Neural progenitor cell (in vitro differentiated cells): ENCODE measurements at regions not wholly inside any gene's neighbourhood (a gene's known extent, or its start where the extent isn't known, plus 50 kb on each side); places are given as distances from the start of the nearest gene placed in this dataset.

Source experiments
- DNase-seq: peaks from one replicate; pipeline ENCODE4 v3.0.0-alpha.2; 2016; ENCODE audit warnings: low spot score
- H2AFZ ChIP-seq: fragments of 200-600 bp; sonication (generic); replicated peaks from 2 replicates; pipeline ENCODE4 v1.6.1; 2016; ENCODE audit warnings: antibody characterized with exemption
- H3F3A ChIP-seq: fragments of 200-600 bp; sonication (generic); 2 replicates; pipeline ENCODE4 v1.6.1; 2016; ENCODE audit warnings: antibody characterized with exemption, low read depth
- H3K27ac ChIP-seq: fragments of 200-600 bp; sonication (generic); 2 replicates; pipeline ENCODE4 v1.5.1; 2016; ENCODE audit warnings: mild to moderate bottlenecking
- H3K27me3 ChIP-seq: fragments of 200-600 bp; sonication (generic); 2 replicates; pipeline ENCODE4 v1.6.1; 2016; ENCODE audit warnings: mild to moderate bottlenecking, moderate library complexity
- H3K36me3 ChIP-seq: fragments of 200-600 bp; sonication (generic); 2 replicates; pipeline ENCODE4 v1.5.1; 2016
- H3K4me1 ChIP-seq: fragments of 200-600 bp; sonication (generic); 2 replicates; pipeline ENCODE4 v1.6.1; 2016; ENCODE audit warnings: mixed run types
- H3K4me2 ChIP-seq: fragments of 200-600 bp; sonication (generic); 2 replicates; pipeline ENCODE4 v1.6.1; 2016
- H3K4me3 ChIP-seq: fragments of 200-600 bp; sonication (generic); 2 replicates; pipeline ENCODE4 v1.5.1; 2016
- H3K79me2 ChIP-seq: fragments of 200-600 bp; sonication (generic); 2 replicates; pipeline ENCODE4 v1.6.1; 2016; ENCODE audit warnings: low read depth
- H3K9ac ChIP-seq: fragments of 200-600 bp; sonication (generic); 2 replicates; pipeline ENCODE4 v1.6.1; 2016
- H3K9me3 ChIP-seq: fragments of 200-600 bp; sonication (generic); 2 replicates; pipeline ENCODE4 v1.5.1; 2016; ENCODE audit warnings: low read depth
- H4K20me1 ChIP-seq: fragments of 200-600 bp; sonication (generic); 2 replicates; pipeline ENCODE4 v1.6.1; 2016; ENCODE audit warnings: low read depth
- H3K27ac Mint-ChIP-seq: 3 replicates; pipeline ENCODE4 v1.8.0; 2021; ENCODE audit warnings: mixed read lengths
- H3K27me3 Mint-ChIP-seq: 2 replicates; pipeline ENCODE4 v1.8.0; 2022; ENCODE audit warnings: low read depth, mild to moderate bottlenecking, inconsistent platforms, moderate library complexity, mixed read lengths; ENCODE audit not compliant: insufficient read depth
- H3K36me3 Mint-ChIP-seq: 3 replicates; pipeline ENCODE4 v1.8.0; 2021; ENCODE audit warnings: mixed read lengths
- H3K4me1 Mint-ChIP-seq: 3 replicates; pipeline ENCODE4 v1.8.0; 2021; ENCODE audit warnings: mixed read lengths
- H3K4me3 Mint-ChIP-seq: 3 replicates; pipeline ENCODE4 v1.8.0; 2021; ENCODE audit warnings: mild to moderate bottlenecking, moderate library complexity, mixed read lengths
- H3K9me3 Mint-ChIP-seq: 3 replicates; pipeline ENCODE4 v1.8.0; 2020; ENCODE audit warnings: mixed read lengths
- EZH2 ChIP-seq: fragments of 200-600 bp; sonication (generic); IDR thresholded peaks from 2 replicates; pipeline ENCODE4 v1.6.1; 2017; ENCODE audit warnings: antibody characterized with exemption, mild to moderate bottlenecking, moderate library complexity
- EZH2phosphoT487 ChIP-seq: fragments of 200-600 bp; sonication (generic); IDR thresholded peaks from 2 replicates; pipeline ENCODE4 v1.6.1; 2017; ENCODE audit warnings: antibody characterized with exemption
- TF ChIP-seq, protein P1 (sequence below): fragments of 200-600 bp; sonication (generic); IDR thresholded peaks from 2 replicates; pipeline ENCODE4 v1.5.1; 2017; ENCODE audit warnings: antibody characterized with exemption, mild to moderate bottlenecking

DNA sequence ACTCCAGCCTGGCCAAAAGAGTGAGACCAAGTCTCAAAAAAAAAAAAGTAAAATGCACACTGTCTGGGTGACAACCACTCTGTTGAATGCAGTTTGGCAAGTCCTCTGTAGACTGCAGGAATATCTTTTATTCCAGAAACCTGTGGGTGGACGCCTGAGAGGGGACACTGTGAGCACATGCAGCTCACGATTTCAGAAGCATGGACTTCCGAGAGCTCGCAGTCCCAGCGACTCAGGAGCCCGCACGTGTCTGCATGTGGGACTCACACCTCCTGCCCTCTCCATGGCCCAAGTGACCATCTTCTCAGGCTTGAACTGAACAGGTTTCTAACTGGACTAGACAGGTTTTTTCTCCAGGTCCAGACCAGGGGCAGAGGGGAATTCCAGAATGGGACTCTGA lies 388.6 kb upstream of the IRX2 start:
- peaks cover 4% of the 10 kb centered on the region for H3K9me3 Mint-ChIP-seq
- H3K4me3 ChIP-seq: no peak overlapping the region
- no peak overlapping the region for H3K4me2 ChIP-seq
- H3K9me3 ChIP-seq: no peaks in the 10 kb centered on the region
- no peaks in the 10 kb centered on the region for H3K27me3 ChIP-seq
- no peak for DNase-seq
- no peaks in the 10 kb centered on the region for H3K4me1 ChIP-seq
- H2AFZ ChIP-seq: no peak overlapping the region
- H4K20me1 ChIP-seq: no peaks in the 10 kb centered on the region
- no peaks in the 10 kb centered on the region for H3K4me1 Mint-ChIP-seq
- no peaks in the 10 kb centered on the region for H3K36me3 Mint-ChIP-seq
- H3K4me3 Mint-ChIP-seq: no peak overlapping the region
- H3K27ac ChIP-seq: no peak overlapping the region
- H3K27ac Mint-ChIP-seq: no peak overlapping the region
- H3K9ac ChIP-seq: no peak overlapping the region
- no peaks in the 10 kb centered on the region for H3F3A ChIP-seq
- peaks cover 4% of the 10 kb centered on the region for H3K27me3 Mint-ChIP-seq
- H3K79me2 ChIP-seq: no peaks in the 10 kb centered on the region
- TF ChIP-seq, protein P1, sequence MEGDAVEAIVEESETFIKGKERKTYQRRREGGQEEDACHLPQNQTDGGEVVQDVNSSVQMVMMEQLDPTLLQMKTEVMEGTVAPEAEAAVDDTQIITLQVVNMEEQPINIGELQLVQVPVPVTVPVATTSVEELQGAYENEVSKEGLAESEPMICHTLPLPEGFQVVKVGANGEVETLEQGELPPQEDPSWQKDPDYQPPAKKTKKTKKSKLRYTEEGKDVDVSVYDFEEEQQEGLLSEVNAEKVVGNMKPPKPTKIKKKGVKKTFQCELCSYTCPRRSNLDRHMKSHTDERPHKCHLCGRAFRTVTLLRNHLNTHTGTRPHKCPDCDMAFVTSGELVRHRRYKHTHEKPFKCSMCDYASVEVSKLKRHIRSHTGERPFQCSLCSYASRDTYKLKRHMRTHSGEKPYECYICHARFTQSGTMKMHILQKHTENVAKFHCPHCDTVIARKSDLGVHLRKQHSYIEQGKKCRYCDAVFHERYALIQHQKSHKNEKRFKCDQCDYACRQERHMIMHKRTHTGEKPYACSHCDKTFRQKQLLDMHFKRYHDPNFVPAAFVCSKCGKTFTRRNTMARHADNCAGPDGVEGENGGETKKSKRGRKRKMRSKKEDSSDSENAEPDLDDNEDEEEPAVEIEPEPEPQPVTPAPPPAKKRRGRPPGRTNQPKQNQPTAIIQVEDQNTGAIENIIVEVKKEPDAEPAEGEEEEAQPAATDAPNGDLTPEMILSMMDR: no peak
- TF ChIP-seq EZH2 (no peak), EZH2phosphoT487 (no peak)
- H3K36me3 ChIP-seq: no peaks in the 10 kb centered on the region

DNA sequence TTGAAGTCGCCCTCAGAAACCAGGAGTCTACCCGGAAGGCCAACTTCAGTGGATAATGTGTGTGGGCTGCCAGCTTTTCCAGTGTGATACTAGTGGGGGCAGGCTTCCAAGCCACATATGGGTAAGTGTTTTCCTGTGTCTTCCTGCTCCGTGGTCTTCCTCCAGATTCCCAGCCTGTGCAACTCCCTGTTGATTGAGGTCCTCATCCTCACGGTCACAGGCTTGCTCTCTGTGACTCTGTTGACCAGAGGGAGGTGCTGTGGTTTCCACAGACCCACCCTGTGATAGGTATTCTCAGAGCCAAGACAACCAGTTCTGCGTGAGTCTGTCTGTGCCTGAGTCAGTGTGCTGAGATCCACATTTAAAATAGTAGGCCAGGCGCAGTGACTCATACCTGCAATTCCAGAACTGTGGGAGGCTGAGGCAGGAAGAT lies 388.0 kb upstream of the IRX2 start:
- peaks cover under 1% of the 10 kb centered on the region for H3K4me1 Mint-ChIP-seq
- no peaks in the 10 kb centered on the region for H3K27me3 ChIP-seq
- no peak overlapping the region for H3K9ac ChIP-seq
- H2AFZ ChIP-seq: no peak overlapping the region
- peaks cover 4% of the 10 kb centered on the region for H3K27me3 Mint-ChIP-seq
- no peak overlapping the region for H3K4me3 ChIP-seq
- H3F3A ChIP-seq: no peaks in the 10 kb centered on the region
- no peaks in the 10 kb centered on the region for H3K36me3 Mint-ChIP-seq
- no peaks in the 10 kb centered on the region for H4K20me1 ChIP-seq
- no peaks in the 10 kb centered on the region for H3K36me3 ChIP-seq
- H3K4me1 ChIP-seq: no peaks in the 10 kb centered on the region
- H3K79me2 ChIP-seq: no peaks in the 10 kb centered on the region
- no peak overlapping the region for H3K4me2 ChIP-seq
- no peak overlapping the region for H3K27ac ChIP-seq
- no peak overlapping the region for H3K4me3 Mint-ChIP-seq
- TF ChIP-seq EZH2phosphoT487 (no peak), EZH2 (no peak)
- TF ChIP-seq, protein P1: no peak
- H3K9me3 ChIP-seq: no peaks in the 10 kb centered on the region
- H3K27ac Mint-ChIP-seq: no peak overlapping the region
- H3K9me3 Mint-ChIP-seq: peaks cover 4% of the 10 kb centered on the region
- DNase-seq: no peak

DNA sequence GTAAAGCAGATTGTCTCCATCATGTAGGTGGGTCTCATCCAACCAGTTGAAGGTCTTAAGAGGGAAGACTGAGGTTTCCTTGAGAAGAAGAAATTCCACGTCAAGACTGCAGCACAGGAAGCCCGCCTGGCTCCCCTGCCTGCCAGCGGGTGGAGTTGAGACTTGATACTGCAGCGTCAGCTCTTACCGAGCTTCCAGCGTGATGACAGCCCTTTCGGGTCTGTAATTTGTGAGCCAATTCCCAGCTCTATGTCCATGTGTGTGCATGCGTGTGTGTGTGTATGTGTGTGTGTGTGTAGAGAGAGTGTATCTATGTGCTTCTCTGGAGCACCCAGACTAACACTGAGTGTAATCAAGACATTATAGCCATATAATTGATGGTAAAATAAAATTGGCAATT lies 379.7 kb upstream of the IRX2 start:
- Mint-ChIP-seq H3K4me3 (no peak overlapping the region), H3K27ac (peak overlapping the region; percentile 12), H3K9me3 (peaks cover 3% of the 10 kb centered on the region), H3K36me3 (no peaks in the 10 kb centered on the region), H3K4me1 (peaks cover 15% of the 10 kb centered on the region), H3K27me3 (peaks cover 19% of the 10 kb centered on the region)
- DNase-seq: no peak
- H3K4me3 ChIP-seq: no peak overlapping the region
- H2AFZ ChIP-seq: no peak overlapping the region
- H4K20me1 ChIP-seq: no peaks in the 10 kb centered on the region
- H3K27me3 ChIP-seq: no peaks in the 10 kb centered on the region
- H3K4me1 ChIP-seq: no peaks in the 10 kb centered on the region
- no peak overlapping the region for H3K27ac ChIP-seq
- no peaks in the 10 kb centered on the region for H3K9me3 ChIP-seq
- H3K36me3 ChIP-seq: no peaks in the 10 kb centered on the region
- TF ChIP-seq EZH2phosphoT487: no peak
- TF ChIP-seq, protein P1: no peak
- no peaks in the 10 kb centered on the region for H3K79me2 ChIP-seq
- H3K4me2 ChIP-seq: no peak overlapping the region
- no peak overlapping the region for H3K9ac ChIP-seq
- no peaks in the 10 kb centered on the region for H3F3A ChIP-seq

DNA sequence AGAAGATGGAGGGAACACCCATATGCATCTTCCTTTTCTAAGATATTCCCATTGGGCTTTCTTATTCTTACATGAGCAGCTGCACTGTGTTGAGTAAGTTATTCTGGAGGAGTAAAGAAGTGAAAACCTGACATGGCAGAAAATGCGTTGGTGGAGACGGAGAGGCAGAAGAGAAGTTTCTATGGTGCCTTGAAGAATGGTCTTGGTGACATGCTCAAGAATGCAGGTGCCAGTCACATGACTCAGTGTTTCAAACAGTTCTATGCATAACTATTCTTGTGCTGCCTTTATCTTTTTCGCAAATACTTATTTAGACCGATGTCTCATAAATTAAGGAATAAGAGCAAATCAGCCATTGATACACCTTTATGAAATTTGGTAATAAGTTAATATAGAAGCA lies 377.8 kb upstream of the IRX2 start:
- Histone ChIP-seq H3K36me3 (no peaks in the 10 kb centered on the region), H3K4me2 (no peak overlapping the region), H3K79me2 (no peaks in the 10 kb centered on the region), H3K9ac (no peak overlapping the region), H2AFZ (no peak overlapping the region), H3K27ac (no peak overlapping the region), H3K9me3 (no peaks in the 10 kb centered on the region), H4K20me1 (peaks cover 6% of the 10 kb centered on the region), H3K4me3 (no peak overlapping the region), H3F3A (peaks cover 14% of the 10 kb centered on the region), H3K4me1 (peaks cover 9% of the 10 kb centered on the region), H3K27me3 (no peaks in the 10 kb centered on the region)
- peaks cover 26% of the 10 kb centered on the region for H3K27me3 Mint-ChIP-seq
- TF ChIP-seq, protein P1: no peak
- TF ChIP-seq EZH2phosphoT487 (no peak), EZH2 (no peak)
- H3K4me1 Mint-ChIP-seq: peaks cover 22% of the 10 kb centered on the region
- no peak overlapping the region for H3K27ac Mint-ChIP-seq
- DNase-seq: no peak
- H3K9me3 Mint-ChIP-seq: peaks cover 3% of the 10 kb centered on the region
- no peaks in the 10 kb centered on the region for H3K36me3 Mint-ChIP-seq
- H3K4me3 Mint-ChIP-seq: no peak overlapping the region
